ENCODE measurements at regions not wholly inside any gene's neighbourhood (a gene's known extent, or its start where the extent isn't known, plus 50 kb on each side); places are given as distances from the start of the nearest gene placed in this dataset.

DNA sequence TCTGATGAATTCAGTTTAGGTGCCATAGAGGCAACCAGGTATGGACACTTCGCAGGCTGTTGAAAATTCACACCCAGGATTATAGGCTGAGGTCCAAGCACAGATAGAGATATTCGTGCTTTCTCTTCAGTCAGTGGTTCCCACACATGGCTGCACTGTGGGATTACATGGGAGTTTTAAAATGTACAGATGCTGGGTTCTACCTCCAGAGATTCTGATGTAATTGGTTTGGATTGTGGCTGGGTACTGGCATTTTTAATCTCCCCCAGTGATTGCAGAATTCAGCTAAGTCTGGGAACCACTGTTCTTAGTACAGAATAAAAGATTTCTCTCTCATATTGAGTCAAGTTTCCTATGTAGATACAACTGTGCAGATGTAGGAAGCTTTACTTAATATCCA is 91.6 kb downstream of the FOXB1 start:
- H3K36me3 ChIP-seq (ENCODE audit: control insufficient read depth in 2 of 2, extremely low read depth in 1 of 2, insufficient read depth in 2 of 2, low read length in 2 of 2): no peaks in the 10 kb centered on the region
- H4K20me1 ChIP-seq (replicated peaks; ENCODE audit: control insufficient read depth, extremely low read depth, insufficient read depth, low read length): no peaks in the 10 kb centered on the region
- H3K27ac ChIP-seq (ENCODE audit: insufficient read depth, low read depth, low read length): no peak overlapping the region
- no peaks in the 10 kb centered on the region for H3K9me3 ChIP-seq (replicated peaks; ENCODE audit: control insufficient read depth, insufficient read depth, low read length)
- FAIRE-seq (no peak), DNase-seq (ENCODE audit: low read depth, low spot score) (no peak)
- no peaks in the 10 kb centered on the region for H3K9me1 ChIP-seq (replicated peaks; ENCODE audit: control insufficient read depth, extremely low read depth, insufficient read depth, low read length)
- H3K27me3 ChIP-seq (ENCODE audit: control insufficient read depth in 2 of 2, insufficient read depth in 2 of 2, low read length in 2 of 2): peaks cover 11 to 20% of the 10 kb centered on the region in 2 experiments
- dilution Hi-C loops (cut with MboI; ENCODE audit: extremely low pct_ligation_motif_present, low sequenced_read_pairs): no loop called here
- POLR2A ChIA-PET: no interaction called here
- TF ChIP-seq POLR2A (IDR thresholded peaks at IDR 0.05; ENCODE audit: low read depth, low read length) (no peak), EZH2 (IDR thresholded peaks at IDR 0.05; ENCODE audit: borderline replicate concordance, low read depth, low read length, severe bottlenecking) (no peak)
- TF ChIP-seq, protein P1, sequence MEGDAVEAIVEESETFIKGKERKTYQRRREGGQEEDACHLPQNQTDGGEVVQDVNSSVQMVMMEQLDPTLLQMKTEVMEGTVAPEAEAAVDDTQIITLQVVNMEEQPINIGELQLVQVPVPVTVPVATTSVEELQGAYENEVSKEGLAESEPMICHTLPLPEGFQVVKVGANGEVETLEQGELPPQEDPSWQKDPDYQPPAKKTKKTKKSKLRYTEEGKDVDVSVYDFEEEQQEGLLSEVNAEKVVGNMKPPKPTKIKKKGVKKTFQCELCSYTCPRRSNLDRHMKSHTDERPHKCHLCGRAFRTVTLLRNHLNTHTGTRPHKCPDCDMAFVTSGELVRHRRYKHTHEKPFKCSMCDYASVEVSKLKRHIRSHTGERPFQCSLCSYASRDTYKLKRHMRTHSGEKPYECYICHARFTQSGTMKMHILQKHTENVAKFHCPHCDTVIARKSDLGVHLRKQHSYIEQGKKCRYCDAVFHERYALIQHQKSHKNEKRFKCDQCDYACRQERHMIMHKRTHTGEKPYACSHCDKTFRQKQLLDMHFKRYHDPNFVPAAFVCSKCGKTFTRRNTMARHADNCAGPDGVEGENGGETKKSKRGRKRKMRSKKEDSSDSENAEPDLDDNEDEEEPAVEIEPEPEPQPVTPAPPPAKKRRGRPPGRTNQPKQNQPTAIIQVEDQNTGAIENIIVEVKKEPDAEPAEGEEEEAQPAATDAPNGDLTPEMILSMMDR (IDR thresholded peaks at IDR 0.05; ENCODE audit: extremely low read depth in 1 of 2, insufficient read depth in 1 of 2, low read depth in 1 of 2, low read length in 2 of 2): no peak
- H3K4me2 ChIP-seq (ENCODE audit: insufficient read depth, low read length): no peak overlapping the region
- H3K9ac ChIP-seq (replicated peaks; ENCODE audit: extremely low read depth, insufficient read depth, low read length): no peak overlapping the region
- CTCF ChIA-PET: no interaction called here
- no peak overlapping the region for H3K4me3 ChIP-seq (replicated peaks in 1 of 3; ENCODE audit: insufficient read depth in 1 of 3, low read depth in 1 of 3, low read length in 3 of 3)
- no TSS peak for BruUV-seq (replicated peaks)
- intact Hi-C loops (cut with micrococcal nuclease): no loop called here
- H3K79me2 ChIP-seq (ENCODE audit: control insufficient read depth, insufficient read depth, low read length): no peaks in the 10 kb centered on the region
- H2AFZ ChIP-seq (ENCODE audit: low read depth, low read length): no peak overlapping the region
- H3K4me1 ChIP-seq (ENCODE audit: control insufficient read depth, extremely low read depth, insufficient read depth, low read length): no peaks in the 10 kb centered on the region

DNA sequence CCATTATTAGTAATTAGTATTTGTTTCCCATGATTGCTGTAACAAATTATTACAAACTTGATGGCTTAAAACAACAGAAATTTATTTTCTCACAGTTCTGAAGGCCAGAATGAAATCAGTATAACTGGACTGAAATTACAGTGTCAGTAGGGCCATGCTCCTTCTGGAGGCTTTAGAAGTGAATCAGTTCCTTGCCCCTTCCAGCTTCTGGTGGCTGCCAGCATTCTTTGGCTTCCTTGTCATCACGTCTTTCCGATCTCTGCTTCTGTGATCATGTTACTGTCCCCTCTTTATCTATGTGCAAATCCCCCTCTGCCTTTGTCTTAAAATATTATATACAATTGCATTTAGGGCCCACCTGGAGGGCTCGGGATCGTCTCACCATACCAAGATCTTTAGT is 92.0 kb downstream of the FOXB1 start:
- no peaks in the 10 kb centered on the region for H3K79me2 ChIP-seq (ENCODE audit: control insufficient read depth, insufficient read depth, low read length)
- no TSS peak for BruUV-seq (replicated peaks)
- H3K9ac ChIP-seq (replicated peaks; ENCODE audit: extremely low read depth, insufficient read depth, low read length): no peak overlapping the region
- H3K9me1 ChIP-seq (replicated peaks; ENCODE audit: control insufficient read depth, extremely low read depth, insufficient read depth, low read length): no peaks in the 10 kb centered on the region
- no peak overlapping the region for H2AFZ ChIP-seq (ENCODE audit: low read depth, low read length)
- no peaks in the 10 kb centered on the region for H3K4me1 ChIP-seq (ENCODE audit: control insufficient read depth, extremely low read depth, insufficient read depth, low read length)
- CTCF ChIA-PET: no interaction called here
- H3K27ac ChIP-seq (ENCODE audit: insufficient read depth, low read depth, low read length): no peak overlapping the region
- intact Hi-C loops (cut with micrococcal nuclease) (no loop called here), dilution Hi-C loops (cut with MboI; ENCODE audit: extremely low pct_ligation_motif_present, low sequenced_read_pairs) (no loop called here)
- no peak for DNase-seq (ENCODE audit: low read depth, low spot score)
- no peak for FAIRE-seq
- TF ChIP-seq MYC (IDR thresholded peaks at IDR 0.05; ENCODE audit: low read depth, low read length): no peak
- no peak for TF ChIP-seq JUN (IDR thresholded peaks at IDR 0.05; ENCODE audit: borderline replicate concordance, insufficient read depth, insufficient read length, low read depth)
- no peak overlapping the region for H3K4me3 ChIP-seq (replicated peaks in 1 of 3; ENCODE audit: insufficient read depth in 1 of 3, low read depth in 1 of 3, low read length in 3 of 3)
- POLR2A ChIA-PET: no interaction called here
- no peak overlapping the region for H3K4me2 ChIP-seq (ENCODE audit: insufficient read depth, low read length)
- H4K20me1 ChIP-seq (replicated peaks; ENCODE audit: control insufficient read depth, extremely low read depth, insufficient read depth, low read length): no peaks in the 10 kb centered on the region
- H3K36me3 ChIP-seq (ENCODE audit: control insufficient read depth in 2 of 2, extremely low read depth in 1 of 2, insufficient read depth in 2 of 2, low read length in 2 of 2): no peaks in the 10 kb centered on the region
- peaks cover 11 to 19% of the 10 kb centered on the region in 2 experiments for H3K27me3 ChIP-seq (ENCODE audit: control insufficient read depth in 2 of 2, insufficient read depth in 2 of 2, low read length in 2 of 2)
- no peaks in the 10 kb centered on the region for H3K9me3 ChIP-seq (replicated peaks; ENCODE audit: control insufficient read depth, insufficient read depth, low read length)
